ENCODE measurements at regions not wholly inside any gene's neighbourhood (a gene's known extent, or its start where the extent isn't known, plus 50 kb on each side); places are given as distances from the start of the nearest gene placed in this dataset.
"Not testable (repeated sequence)": the region's sequence is repeated elsewhere in the genome, so short reads cannot be mapped to it uniquely, and the experiment has no call there.

DNA sequence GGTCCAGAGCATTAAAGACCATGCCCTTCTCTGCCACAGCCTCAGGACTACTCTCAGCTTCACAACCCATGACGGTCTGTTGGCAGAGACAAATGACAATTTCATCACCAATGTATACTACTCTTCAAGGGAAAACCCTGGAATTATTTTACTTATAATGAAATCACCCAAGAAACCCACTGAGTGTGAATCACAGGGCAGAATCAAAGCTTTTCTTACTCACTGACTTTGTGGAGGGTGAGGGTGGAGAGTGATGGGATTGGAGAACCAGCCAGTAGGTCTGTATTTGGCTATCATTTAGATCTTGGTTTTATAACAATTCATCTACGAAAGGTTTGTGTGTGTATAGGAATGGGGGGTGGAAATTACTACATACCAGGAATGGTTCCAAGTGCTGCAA lies 442.6 kb downstream of the SHISA9 start:
- no peak for TF ChIP-seq CTCF (IDR thresholded peaks at IDR 0.05)

DNA sequence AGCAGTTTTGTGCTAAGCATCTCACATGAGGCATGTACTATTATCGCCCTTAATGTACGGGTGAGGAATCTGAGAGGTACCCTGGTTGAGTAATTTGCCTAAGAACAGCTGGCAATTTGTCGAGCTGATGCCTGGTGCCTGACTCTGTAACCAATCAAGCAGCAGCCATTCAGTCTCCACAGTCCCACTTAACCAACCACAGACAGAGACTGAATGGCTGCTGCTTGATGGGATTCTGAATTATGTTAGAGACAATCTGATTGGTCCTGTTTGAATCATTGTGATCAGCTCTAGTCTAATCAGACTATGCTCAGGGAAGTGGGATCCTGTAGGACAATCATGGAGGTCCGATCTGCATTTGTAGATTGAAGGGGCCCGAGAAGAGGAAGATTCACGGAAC lies 447.0 kb downstream of the SHISA9 start:
- no peak for TF ChIP-seq CTCF (IDR thresholded peaks at IDR 0.05)
- no peaks in the 10 kb centered on the region for H3K4me1 ChIP-seq

More for the DNA sequence above, 442.6 kb downstream of the SHISA9 start:
- Histone ChIP-seq H3K4me3 (ENCODE audit: low read depth, low read length) (no peak overlapping the region), H3K4me2 (ENCODE audit: low read length) (no peak overlapping the region), H2AFZ (no peak overlapping the region), H3K36me3 (ENCODE audit: control insufficient read depth, insufficient read depth, low read length) (no peaks in the 10 kb centered on the region), H3K9ac (no peak overlapping the region), H3K79me2 (no peaks in the 10 kb centered on the region), H3K27ac (no peak overlapping the region), H3K27me3 (ENCODE audit: control insufficient read depth, insufficient read depth, low read length) (no peaks in the 10 kb centered on the region), H3K9me3 (ENCODE audit: control insufficient read depth, low read length) (no peaks in the 10 kb centered on the region), H3K4me1 (no peaks in the 10 kb centered on the region)

GRCh38 chr16:13350000-13350399 lies 448.6 kb downstream of the SHISA9 start:
- TF ChIP-seq CTCF (IDR thresholded peaks at IDR 0.05), result no peak
- H3K79me2 ChIP-seq, result no peaks in the 10 kb centered on the region

More for the DNA sequence above, 447.0 kb downstream of the SHISA9 start:
- Histone ChIP-seq H3K9me3 (ENCODE audit: control insufficient read depth, low read length) (no peaks in the 10 kb centered on the region), H3K27ac (no peak overlapping the region), H3K36me3 (ENCODE audit: control insufficient read depth, insufficient read depth, low read length) (no peaks in the 10 kb centered on the region), H3K9ac (no peak overlapping the region), H2AFZ (no peak overlapping the region), H3K4me2 (ENCODE audit: low read length) (no peak overlapping the region), H3K79me2 (no peaks in the 10 kb centered on the region), H3K27me3 (ENCODE audit: control insufficient read depth, insufficient read depth, low read length) (no peaks in the 10 kb centered on the region), H3K4me3 (ENCODE audit: low read depth, low read length) (no peak overlapping the region)

DNA sequence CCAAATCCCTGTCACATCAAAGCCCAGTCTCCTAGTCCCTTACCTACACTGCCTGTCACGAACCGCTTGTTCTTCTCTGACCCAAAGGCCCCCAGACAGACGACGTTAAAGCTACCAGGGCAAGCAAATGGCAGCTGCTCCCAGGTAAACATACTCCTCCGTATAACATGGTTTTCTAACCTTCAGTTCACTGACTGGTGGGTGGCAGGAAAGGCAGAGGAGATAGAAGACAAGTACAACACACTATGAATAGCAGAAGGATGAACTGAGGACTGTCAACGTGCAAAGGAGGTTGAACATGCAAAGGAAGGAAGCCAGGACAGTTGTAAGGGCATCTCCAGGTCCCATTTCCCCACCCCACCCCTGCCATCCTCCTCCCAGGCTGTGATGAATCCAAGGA lies 449.8 kb downstream of the SHISA9 start:
- Histone ChIP-seq H2AFZ (no peak overlapping the region), H3K4me2 (ENCODE audit: low read length) (no peak overlapping the region), H3K79me2 (no peaks in the 10 kb centered on the region), H3K9me3 (ENCODE audit: control insufficient read depth, low read length) (no peaks in the 10 kb centered on the region), H3K4me3 (ENCODE audit: low read depth, low read length) (no peak overlapping the region), H3K27ac (no peak overlapping the region), H3K9ac (no peak overlapping the region), H3K27me3 (ENCODE audit: control insufficient read depth, insufficient read depth, low read length) (no peaks in the 10 kb centered on the region), H3K36me3 (ENCODE audit: control insufficient read depth, insufficient read depth, low read length) (no peaks in the 10 kb centered on the region), H3K4me1 (no peaks in the 10 kb centered on the region)
- TF ChIP-seq CTCF (IDR thresholded peaks at IDR 0.05), result no peak

More at GRCh38 chr16:13350000-13350399, 448.6 kb downstream of the SHISA9 start:
- H3K9me3 ChIP-seq (ENCODE audit: control insufficient read depth, low read length), result no peaks in the 10 kb centered on the region
- H3K27me3 ChIP-seq (ENCODE audit: control insufficient read depth, insufficient read depth, low read length), result no peaks in the 10 kb centered on the region
- no peak overlapping the region for H3K9ac ChIP-seq
- no peak overlapping the region for H3K4me2 ChIP-seq (ENCODE audit: low read length)
- no peak overlapping the region for H3K4me3 ChIP-seq (ENCODE audit: low read depth, low read length)
- H3K27ac ChIP-seq, result no peak overlapping the region
- no peaks in the 10 kb centered on the region for H3K4me1 ChIP-seq
- H3K36me3 ChIP-seq (ENCODE audit: control insufficient read depth, insufficient read depth, low read length), result no peaks in the 10 kb centered on the region
- no peak overlapping the region for H2AFZ ChIP-seq

GRCh38 chr16:13351601-13352217 lies 450.3 kb downstream of the SHISA9 start:
- no peaks in the 10 kb centered on the region for H3K27me3 ChIP-seq (ENCODE audit: control insufficient read depth, insufficient read depth, low read length)
- H3K4me2 ChIP-seq (ENCODE audit: low read length), result no peak overlapping the region
- H3K9ac ChIP-seq, result no peak overlapping the region
- no peaks in the 10 kb centered on the region for H3K4me1 ChIP-seq
- no peaks in the 10 kb centered on the region for H3K79me2 ChIP-seq
- no peak for TF ChIP-seq CTCF (IDR thresholded peaks at IDR 0.05)
- no peak overlapping the region for H2AFZ ChIP-seq
- H3K9me3 ChIP-seq (ENCODE audit: control insufficient read depth, low read length), result no peaks in the 10 kb centered on the region
- no peaks in the 10 kb centered on the region for H3K36me3 ChIP-seq (ENCODE audit: control insufficient read depth, insufficient read depth, low read length)
- no peak overlapping the region for H3K27ac ChIP-seq
- no peak overlapping the region for H3K4me3 ChIP-seq (ENCODE audit: low read depth, low read length)

- H3K79me2 ChIP-seq; H3K4me2 ChIP-seq (ENCODE audit: low read length); H2AFZ ChIP-seq; H3K36me3 ChIP-seq (ENCODE audit: control insufficient read depth, insufficient read depth, low read length); H3K4me1 ChIP-seq; H3K27ac ChIP-seq; H3K9me3 ChIP-seq (ENCODE audit: control insufficient read depth, low read length); H3K27me3 ChIP-seq (ENCODE audit: control insufficient read depth, insufficient read depth, low read length); H3K9ac ChIP-seq; H3K4me3 ChIP-seq (ENCODE audit: low read depth, low read length): not testable (repeated sequence)
Measured at GRCh38 chr16:13352796-13353195, 451.4 kb downstream of the SHISA9 start.

- H3K9me3 ChIP-seq (ENCODE audit: control insufficient read depth, low read length); H3K9ac ChIP-seq; H3K27ac ChIP-seq; H2AFZ ChIP-seq; H3K36me3 ChIP-seq (ENCODE audit: control insufficient read depth, insufficient read depth, low read length); H3K79me2 ChIP-seq; H3K4me3 ChIP-seq (ENCODE audit: low read depth, low read length); H3K4me2 ChIP-seq (ENCODE audit: low read length); H3K27me3 ChIP-seq (ENCODE audit: control insufficient read depth, insufficient read depth, low read length); H3K4me1 ChIP-seq: not testable (repeated sequence)
Measured at GRCh38 chr16:13357842-13358241, 456.4 kb downstream of the SHISA9 start.
